GM12892 (cell line): ENCODE measurements at regions not wholly inside any gene's neighbourhood (a gene's known extent, or its start where the extent isn't known, plus 50 kb on each side); places are given as distances from the start of the nearest gene placed in this dataset.

ENCODE experiments used
- POLR2A ChIP-seq: IDR thresholded peaks from 2 replicates; pipeline ENCODE4 v1.6.1; 2011; ENCODE audit warnings: low read depth, low read length, control low read depth
- TAF1 ChIP-seq: IDR thresholded peaks from 2 replicates; pipeline ENCODE4 v1.6.1; 2011; ENCODE audit warnings: low read depth, mild to moderate bottlenecking, control low read depth, low read length, borderline replicate concordance

GRCh38 chr1:175863299-175864050 lies 120.1 kb upstream of the TNR start:
- TF ChIP-seq POLR2A (no peak), TAF1 (no peak)
